Endothelial cell of umbilical vein (primary cell): ENCODE measurements at regions not wholly inside any gene's neighbourhood (a gene's known extent, or its start where the extent isn't known, plus 50 kb on each side); places are given as distances from the start of the nearest gene placed in this dataset.

Source experiments
- BruUV-seq: library from RNA; stranded (reverse); fragments of 400-500 nt; replicated peaks from 2 replicates; lab custom pipeline; 2021; lab: Mats Ljungman, UMichigan
- CTCF ChIA-PET: fragments of 300-600, 350-600 bp; sonication (Branson Sonifier 250); formaldehyde crosslinking; loops from one replicate; lab custom pipeline; 2021; ENCODE audit warnings: antibody characterized with exemption, inconsistent platforms; lab: Charles Lee
- POLR2A ChIA-PET: fragments of 300-600, 350-600 bp; sonication (Branson Sonifier 250); formaldehyde crosslinking; loops from one replicate; lab custom pipeline; 2021; ENCODE audit warnings: antibody characterized with exemption, inconsistent platforms; lab: Charles Lee
- DNase-seq: peaks from one replicate; pipeline ENCODE4 v3.0.0-alpha.2; 2011; ENCODE audit warnings: low read depth, low spot score
- FAIRE-seq: peaks from 2 replicates; lab custom pipeline; 2011; peaks lifted over from hg19 to GRCh38; lab: Jason Lieb, UNC
- H2AFZ ChIP-seq: 2 replicates; pipeline ENCODE4 v1.6.0; 2012; ENCODE audit warnings: low read depth, low read length, control low read depth, inconsistent platforms
- H3K27ac ChIP-seq: 2 replicates; pipeline ENCODE4 v1.5.1; 2011; ENCODE audit warnings: low read depth, mild to moderate bottlenecking, control low read depth, low read length, moderate library complexity; ENCODE audit not compliant: insufficient read depth
- H3K27me3 ChIP-seq, 2 experiments: 2 replicates each; pipeline versions ENCODE4 v1.6.0 to v1.6.1; 2011; ENCODE audit warnings: low read length in 2 of 2, mixed read lengths in 1 of 2; ENCODE audit not compliant: control insufficient read depth in 2 of 2, insufficient read depth in 2 of 2
- H3K36me3 ChIP-seq, 2 experiments: 2 replicates in 1 of 2; 3 replicates in 1 of 2; pipeline ENCODE4 v1.5.1; 2011; ENCODE audit warnings: low read length in 2 of 2, mild to moderate bottlenecking in 1 of 2, moderate library complexity in 1 of 2; ENCODE audit not compliant: control insufficient read depth in 2 of 2, insufficient read depth in 2 of 2; ENCODE audit errors: extremely low read depth in 1 of 2
- H3K4me1 ChIP-seq: 3 replicates; pipeline ENCODE4 v1.5.1; 2011; ENCODE audit warnings: mild to moderate bottlenecking, low read length; ENCODE audit not compliant: control insufficient read depth, insufficient read depth; ENCODE audit errors: extremely low read depth
- H3K4me2 ChIP-seq: 2 replicates; pipeline ENCODE4 v1.6.1; 2011; ENCODE audit warnings: low read length, control low read depth, mixed read lengths; ENCODE audit not compliant: insufficient read depth
- H3K4me3 ChIP-seq, 3 experiments: fragments of 200-600 bp in 1 of 3; sonication (generic), shearing (Covaris generic) in 1 of 3; replicated peaks in 1 of 3; 2 replicates each; pipeline ENCODE4 v1.5.1; 2011 to 2016; ENCODE audit warnings: control low read depth in 3 of 3, low read length in 3 of 3, mild to moderate bottlenecking in 2 of 3, inconsistent platforms in 1 of 3, low read depth in 1 of 3, moderate library complexity in 1 of 3; ENCODE audit not compliant: insufficient read depth in 1 of 3
- H3K79me2 ChIP-seq: 2 replicates; pipeline ENCODE4 v1.6.0; 2012; ENCODE audit warnings: low read length, inconsistent platforms; ENCODE audit not compliant: control insufficient read depth, insufficient read depth
- H3K9ac ChIP-seq: replicated peaks from 2 replicates; pipeline ENCODE3; 2011; ENCODE audit warnings: low read length, control low read depth; ENCODE audit not compliant: insufficient read depth; ENCODE audit errors: extremely low read depth
- H3K9me1 ChIP-seq: replicated peaks from 3 replicates; pipeline ENCODE4 v1.6.0; 2011; ENCODE audit warnings: mild to moderate bottlenecking, low read length; ENCODE audit not compliant: control insufficient read depth, insufficient read depth; ENCODE audit errors: extremely low read depth
- H3K9me3 ChIP-seq: replicated peaks from 2 replicates; pipeline ENCODE4 v1.5.1; 2012; ENCODE audit warnings: low read length, inconsistent platforms; ENCODE audit not compliant: control insufficient read depth, insufficient read depth
- H4K20me1 ChIP-seq: replicated peaks from 2 replicates; pipeline ENCODE3; 2011; ENCODE audit warnings: mild to moderate bottlenecking, low read length; ENCODE audit not compliant: control insufficient read depth, insufficient read depth; ENCODE audit errors: extremely low read depth
- EZH2 ChIP-seq: IDR thresholded peaks from 2 replicates; pipeline ENCODE4 v1.6.1; 2012; ENCODE audit warnings: borderline replicate concordance, low read depth, mild to moderate bottlenecking, moderate library complexity, low read length, inconsistent platforms; ENCODE audit not compliant: severe bottlenecking
- FOS ChIP-seq: IDR thresholded peaks from 2 replicates; pipeline ENCODE4 v1.6.1; 2011; ENCODE audit warnings: mild to moderate bottlenecking, low read length, moderate library complexity, borderline replicate concordance; ENCODE audit not compliant: insufficient read depth
- MYC ChIP-seq: IDR thresholded peaks from one replicate; pipeline ENCODE4 v1.6.1; 2011; ENCODE audit warnings: mild to moderate bottlenecking, low read depth, low read length
- POLR2AphosphoS5 ChIP-seq: IDR thresholded peaks from 2 replicates; pipeline ENCODE4 v1.6.1; 2012; ENCODE audit warnings: low read depth, mild to moderate bottlenecking, control low read depth, low read length, moderate library complexity; ENCODE audit not compliant: insufficient read depth
- dilution Hi-C: fragments of 300-500 bp; cut with MboI; formaldehyde crosslinking; loops from one replicate; pipeline ENCODE4 v1.15.0; 2019; ENCODE audit warnings: low sequenced_read_pairs; ENCODE audit not compliant: extremely low pct_ligation_motif_present
- intact Hi-C: fragments of 100-400 bp; cut with micrococcal nuclease; formaldehyde crosslinking; loops from one replicate; pipeline ENCODE4 v1.10.0; 2022

DNA sequence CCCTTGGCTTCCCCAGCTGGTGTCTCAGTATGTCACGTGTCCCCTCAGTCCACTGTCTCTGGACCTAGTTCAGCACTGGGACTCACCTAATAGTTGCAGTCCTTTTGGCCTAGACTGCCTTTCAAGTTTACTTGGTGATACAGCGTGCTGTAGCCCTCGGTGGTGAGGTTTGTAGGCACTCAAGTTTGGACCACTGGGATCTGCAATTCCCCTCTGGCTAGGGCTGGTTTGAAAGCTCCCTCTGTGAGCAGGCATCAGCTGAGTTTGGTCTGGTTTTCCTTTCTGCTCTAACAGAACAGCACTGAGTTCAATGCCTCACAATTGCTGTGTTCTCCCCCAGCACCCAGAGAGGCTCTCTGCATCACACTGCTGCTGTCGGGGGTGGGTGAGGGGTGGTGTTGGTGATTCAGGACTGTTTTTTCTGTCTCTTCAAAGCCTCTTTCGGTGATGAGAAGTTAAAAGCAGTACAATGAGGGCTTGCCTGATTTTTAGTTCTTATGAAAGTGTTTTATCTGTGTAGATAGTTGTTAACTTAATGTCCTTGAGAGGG lies 494.2 kb downstream of the TDRD15 start:
- H3K9me1 ChIP-seq: no peaks in the 10 kb centered on the region
- no TSS peak for BruUV-seq
- no peak overlapping the region for H3K4me2 ChIP-seq
- H3K36me3 ChIP-seq: no peaks in the 10 kb centered on the region
- TF ChIP-seq EZH2: no peak
- H4K20me1 ChIP-seq: no peaks in the 10 kb centered on the region
- no peaks in the 10 kb centered on the region for H3K79me2 ChIP-seq
- H3K4me1 ChIP-seq: no peaks in the 10 kb centered on the region
- no peak overlapping the region for H2AFZ ChIP-seq
- DNase-seq (no peak), FAIRE-seq (no peak)
- H3K27me3 ChIP-seq: no peaks in the 10 kb centered on the region
- no peak overlapping the region for H3K27ac ChIP-seq
- ChIA-PET POLR2A (no interaction called here), CTCF (no interaction called here)
- no peak overlapping the region for H3K9ac ChIP-seq
- peaks cover 12% of the 10 kb centered on the region for H3K9me3 ChIP-seq
- dilution Hi-C loops (no loop called here), intact Hi-C loops (no loop called here)
- H3K4me3 ChIP-seq: no peak overlapping the region

DNA sequence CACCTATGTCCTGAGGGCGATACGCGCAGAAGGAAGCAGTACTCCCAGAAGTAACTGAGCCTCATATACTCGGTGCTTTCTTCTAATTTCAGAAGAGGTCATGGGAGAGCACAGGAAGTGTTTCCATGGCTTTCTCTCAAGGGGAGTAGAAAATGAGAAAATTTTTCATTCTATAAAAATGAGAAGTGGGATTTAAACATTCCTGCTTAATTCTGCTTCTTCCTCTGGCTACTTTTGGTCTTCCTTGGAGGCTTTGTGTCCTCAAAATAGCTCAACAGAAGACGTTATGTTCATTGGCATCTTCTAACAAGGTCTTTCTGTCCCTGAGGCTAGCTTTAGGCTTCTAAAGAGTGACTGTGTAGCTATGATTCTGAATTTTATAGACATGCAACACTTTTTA lies 497.0 kb downstream of the TDRD15 start:
- intact Hi-C loops (no loop called here), dilution Hi-C loops (no loop called here)
- no peak overlapping the region for H3K9ac ChIP-seq
- BruUV-seq: no TSS peak
- no peaks in the 10 kb centered on the region for H3K79me2 ChIP-seq
- CTCF ChIA-PET: no interaction called here
- POLR2A ChIA-PET: no interaction called here
- TF ChIP-seq MYC (no peak), POLR2AphosphoS5 (no peak), EZH2 (no peak), FOS (no peak)
- no peaks in the 10 kb centered on the region for H3K36me3 ChIP-seq
- no peak for DNase-seq
- no peak for FAIRE-seq
- H3K4me3 ChIP-seq: no peak overlapping the region
- no peaks in the 10 kb centered on the region for H3K9me1 ChIP-seq
- no peak overlapping the region for H3K4me2 ChIP-seq
- no peaks in the 10 kb centered on the region for H3K27me3 ChIP-seq
- no peak overlapping the region for H3K27ac ChIP-seq
- no peaks in the 10 kb centered on the region for H4K20me1 ChIP-seq
- H3K9me3 ChIP-seq: peaks cover 12% of the 10 kb centered on the region
- H2AFZ ChIP-seq: no peak overlapping the region
- H3K4me1 ChIP-seq: no peaks in the 10 kb centered on the region
